HEK293 (cell line): ENCODE measurements at regions not wholly inside any gene's neighbourhood (a gene's known extent, or its start where the extent isn't known, plus 50 kb on each side); places are given as distances from the start of the nearest gene placed in this dataset.

ENCODE experiments used
- SP2 ChIP-seq: fragments of 450-650 bp; formaldehyde crosslinking; IDR thresholded peaks from 2 replicates; pipeline ENCODE4 v1.5.1; 2016; ENCODE audit warnings: missing biosample characterization, missing genetic modification characterization
- TCF7L2 ChIP-seq: IDR thresholded peaks from 2 replicates; pipeline ENCODE4 v1.6.1; 2011; ENCODE audit warnings: low read depth, mild to moderate bottlenecking, inconsistent platforms, low read length, moderate library complexity, borderline replicate concordance
- ZBTB7A ChIP-seq: fragments of 450-650 bp; formaldehyde crosslinking; IDR thresholded peaks from 2 replicates; pipeline ENCODE4 v1.5.1; 2016; ENCODE audit warnings: low read depth, missing biosample characterization, missing genetic modification characterization
- ZNF121 ChIP-seq: fragments of 450-650 bp; formaldehyde crosslinking; IDR thresholded peaks from 2 replicates; pipeline ENCODE4 v1.5.1; 2016; ENCODE audit warnings: missing biosample characterization, missing genetic modification characterization
- TF ChIP-seq, protein P1 (sequence below): fragments of 450-650 bp; formaldehyde crosslinking; IDR thresholded peaks from 2 replicates; pipeline ENCODE4 v1.5.1; 2016; ENCODE audit warnings: missing biosample characterization, missing genetic modification characterization

DNA sequence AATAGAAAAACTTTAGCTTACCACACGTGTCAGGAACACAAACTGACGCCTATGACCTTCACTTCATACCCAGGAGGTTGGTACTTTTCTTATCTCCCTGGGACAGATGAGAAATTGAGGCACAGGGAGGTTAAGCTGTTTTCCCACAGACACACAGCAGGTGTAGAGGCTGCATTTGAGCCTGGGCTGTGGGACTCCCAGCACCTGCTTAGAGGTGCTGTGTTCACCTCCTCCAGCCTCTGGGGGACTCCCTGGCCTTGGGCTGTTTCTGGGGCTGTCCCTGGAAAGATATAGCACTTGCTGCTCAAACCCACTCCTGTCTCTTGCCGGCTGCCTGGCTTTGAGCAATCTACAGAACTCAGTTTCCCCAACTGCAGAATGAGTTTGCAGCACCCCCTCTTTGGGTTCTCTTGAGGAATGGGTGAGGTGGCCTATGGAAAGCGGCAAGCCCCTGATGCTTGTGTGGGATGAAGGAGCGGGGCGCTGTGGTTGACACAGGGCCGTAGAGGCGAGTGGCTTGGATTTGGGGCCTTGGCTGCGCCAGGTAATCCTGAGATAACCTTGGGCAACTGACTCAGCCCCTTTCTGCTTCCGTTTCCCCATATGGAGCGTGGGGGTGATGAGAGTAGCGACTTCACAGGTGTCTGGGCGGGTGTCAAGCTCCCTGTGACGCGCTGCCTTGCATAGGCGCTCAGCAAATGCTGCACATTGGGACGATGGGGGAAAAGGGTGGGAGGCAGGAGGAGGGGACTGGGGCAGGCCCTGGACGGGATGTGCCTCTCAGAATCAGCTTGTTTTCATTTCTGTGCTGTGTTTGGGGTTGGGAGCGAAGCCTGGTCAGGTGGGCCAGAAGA, 104.5 kb upstream of the CIBAR2 start:
- TF ChIP-seq SP2 (tag by site-specific recombination), result no peak
- TF ChIP-seq, protein P1, sequence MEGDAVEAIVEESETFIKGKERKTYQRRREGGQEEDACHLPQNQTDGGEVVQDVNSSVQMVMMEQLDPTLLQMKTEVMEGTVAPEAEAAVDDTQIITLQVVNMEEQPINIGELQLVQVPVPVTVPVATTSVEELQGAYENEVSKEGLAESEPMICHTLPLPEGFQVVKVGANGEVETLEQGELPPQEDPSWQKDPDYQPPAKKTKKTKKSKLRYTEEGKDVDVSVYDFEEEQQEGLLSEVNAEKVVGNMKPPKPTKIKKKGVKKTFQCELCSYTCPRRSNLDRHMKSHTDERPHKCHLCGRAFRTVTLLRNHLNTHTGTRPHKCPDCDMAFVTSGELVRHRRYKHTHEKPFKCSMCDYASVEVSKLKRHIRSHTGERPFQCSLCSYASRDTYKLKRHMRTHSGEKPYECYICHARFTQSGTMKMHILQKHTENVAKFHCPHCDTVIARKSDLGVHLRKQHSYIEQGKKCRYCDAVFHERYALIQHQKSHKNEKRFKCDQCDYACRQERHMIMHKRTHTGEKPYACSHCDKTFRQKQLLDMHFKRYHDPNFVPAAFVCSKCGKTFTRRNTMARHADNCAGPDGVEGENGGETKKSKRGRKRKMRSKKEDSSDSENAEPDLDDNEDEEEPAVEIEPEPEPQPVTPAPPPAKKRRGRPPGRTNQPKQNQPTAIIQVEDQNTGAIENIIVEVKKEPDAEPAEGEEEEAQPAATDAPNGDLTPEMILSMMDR (tag by site-specific recombination), result no peak
- no peak for TF ChIP-seq ZBTB7A (tag by site-specific recombination)
- no peak for TF ChIP-seq TCF7L2
- TF ChIP-seq ZNF121, result no peak
